ENCODE measurements at regions not wholly inside any gene's neighbourhood (a gene's known extent, or its start where the extent isn't known, plus 50 kb on each side); places are given as distances from the start of the nearest gene placed in this dataset.
"Not testable (repeated sequence)": the region's sequence is repeated elsewhere in the genome, so short reads cannot be mapped to it uniquely, and the experiment has no call there.

GRCh38 chr4:18421519-18421918, 400.0 kb upstream of the LCORL start:
- H3K4me3 ChIP-seq (ENCODE audit: control insufficient read depth, low read depth, low read length) = no peak overlapping the region
- no peak for DNase-seq (ENCODE audit: low read depth)
- no peak for TF ChIP-seq CTCF (IDR thresholded peaks at IDR 0.05; ENCODE audit: control insufficient read depth, insufficient read depth, low read depth, low read length, missing control alignments)

- no peak overlapping the region for H3K4me3 ChIP-seq (ENCODE audit: control insufficient read depth, low read depth, low read length)
- TF ChIP-seq CTCF (IDR thresholded peaks at IDR 0.05; ENCODE audit: control insufficient read depth, insufficient read depth, low read depth, low read length, missing control alignments) = no peak
- no peak for DNase-seq (ENCODE audit: low read depth)
Measured at GRCh38 chr4:18419780-18420179, 398.2 kb upstream of the LCORL start.

GRCh38 chr4:18418195-18418898, 396.8 kb upstream of the LCORL start:
- DNase-seq (ENCODE audit: low read depth); H3K4me3 ChIP-seq (ENCODE audit: control insufficient read depth, low read depth, low read length): not testable (repeated sequence)

GRCh38 chr4:18417651-18418050, 396.1 kb upstream of the LCORL start:
- DNase-seq (ENCODE audit: low read depth); H3K4me3 ChIP-seq (ENCODE audit: control insufficient read depth, low read depth, low read length): not testable (repeated sequence)

- TF ChIP-seq CTCF (IDR thresholded peaks at IDR 0.05; ENCODE audit: control insufficient read depth, insufficient read depth, low read depth, low read length, missing control alignments) = no peak
- H3K4me3 ChIP-seq (ENCODE audit: control insufficient read depth, low read depth, low read length) = no peak overlapping the region
- no peak for DNase-seq (ENCODE audit: low read depth)
Measured at GRCh38 chr4:18406264-18406663, 384.7 kb upstream of the LCORL start.

GRCh38 chr4:18405054-18405453, 383.5 kb upstream of the LCORL start:
- H3K4me3 ChIP-seq (ENCODE audit: control insufficient read depth, low read depth, low read length) = no peak overlapping the region
- no peak for DNase-seq (ENCODE audit: low read depth)
- TF ChIP-seq CTCF (IDR thresholded peaks at IDR 0.05; ENCODE audit: control insufficient read depth, insufficient read depth, low read depth, low read length, missing control alignments) = no peak

GRCh38 chr4:18404642-18405041, 383.1 kb upstream of the LCORL start:
- no peak for TF ChIP-seq CTCF (IDR thresholded peaks at IDR 0.05; ENCODE audit: control insufficient read depth, insufficient read depth, low read depth, low read length, missing control alignments)
- H3K4me3 ChIP-seq (ENCODE audit: control insufficient read depth, low read depth, low read length) = no peak overlapping the region
- no peak for DNase-seq (ENCODE audit: low read depth)

GRCh38 chr4:18403327-18403726, 381.8 kb upstream of the LCORL start:
- no peak overlapping the region for H3K4me3 ChIP-seq (ENCODE audit: control insufficient read depth, low read depth, low read length)
- no peak for DNase-seq (ENCODE audit: low read depth)

More at GRCh38 chr4:18403327-18403726, 381.8 kb upstream of the LCORL start:
- TF ChIP-seq CTCF (IDR thresholded peaks at IDR 0.05; ENCODE audit: control insufficient read depth, insufficient read depth, low read depth, low read length, missing control alignments) = no peak
